ENCODE measurements at regions not wholly inside any gene's neighbourhood (a gene's known extent, or its start where the extent isn't known, plus 50 kb on each side); places are given as distances from the start of the nearest gene placed in this dataset.
"Not testable (repeated sequence)": the region's sequence is repeated elsewhere in the genome, so short reads cannot be mapped to it uniquely, and the experiment has no call there.

DNA sequence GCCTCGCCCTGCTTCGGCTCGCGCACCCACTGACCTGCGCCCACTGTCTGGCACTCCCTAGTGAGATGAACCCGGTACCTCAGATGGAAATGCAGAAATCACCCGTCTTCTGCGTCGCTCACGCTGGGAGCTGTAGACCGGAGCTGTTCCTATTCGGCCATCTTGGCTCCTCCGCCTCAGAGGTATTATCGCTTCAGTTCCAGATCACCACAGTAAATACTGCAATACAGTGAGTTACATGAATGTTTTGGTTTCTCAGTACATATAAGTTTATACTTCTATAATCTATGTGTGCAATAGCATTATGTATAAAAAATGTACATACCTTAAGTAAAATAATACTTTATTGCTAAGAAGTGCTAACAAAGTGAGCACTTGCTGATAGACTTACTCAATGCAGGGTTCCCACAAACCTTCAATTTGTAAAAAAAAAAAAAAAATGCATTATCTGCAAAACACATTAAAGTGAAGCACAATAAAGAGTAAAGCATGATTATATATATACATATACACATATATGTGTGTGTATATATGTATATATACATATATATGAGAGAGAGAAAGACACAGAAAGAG is 78.7 kb downstream of the KCNA5 start:
- not testable (repeated sequence) for TF ChIP-seq CTCF, EZH2 (IDR thresholded peaks at IDR 0.05)
